ENCODE measurements at regions not wholly inside any gene's neighbourhood (a gene's known extent, or its start where the extent isn't known, plus 50 kb on each side); places are given as distances from the start of the nearest gene placed in this dataset.

- no peak for DNase-seq
These were observed 652.1 kb downstream of the NOVA1 start for GRCh38 chr14:25945746-25946145.

GRCh38 chr14:25944020-25944419 is 653.8 kb downstream of the NOVA1 start:
- no peak for DNase-seq

GRCh38 chr14:25943329-25943728 is 654.5 kb downstream of the NOVA1 start:
- no peak for DNase-seq

- DNase-seq, result no peak
These were observed 655.7 kb downstream of the NOVA1 start for GRCh38 chr14:25942090-25942489.

DNA sequence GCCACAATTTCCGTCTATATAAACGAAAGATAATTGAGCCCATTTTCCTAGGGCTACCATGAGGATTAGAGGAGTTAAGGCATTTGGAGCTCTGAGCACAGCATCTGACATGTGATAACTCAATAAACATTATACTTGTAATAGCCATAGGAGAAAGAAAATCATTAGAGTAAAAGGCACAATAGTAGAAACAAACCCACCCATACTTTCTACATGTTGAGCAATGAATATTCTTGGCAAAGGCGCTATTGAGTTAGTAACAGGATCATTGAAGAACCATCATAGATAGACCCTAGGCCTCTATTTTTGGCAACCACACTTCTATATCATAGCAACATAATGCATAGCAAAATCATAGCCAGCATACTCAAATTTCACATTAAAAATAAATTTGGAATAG is 664.1 kb downstream of the NOVA1 start:
- DNase-seq, result no peak

- peak; percentile 91 for DNase-seq
These were observed 667.8 kb downstream of the NOVA1 start for GRCh38 chr14:25929881-25930615.

- DNase-seq, result no peak
These were observed 686.0 kb downstream of the NOVA1 start for GRCh38 chr14:25911831-25912230.

GRCh38 chr14:25909045-25909747 is 688.6 kb downstream of the NOVA1 start:
- no peak for DNase-seq

GRCh38 chr14:25908277-25909044 is 689.4 kb downstream of the NOVA1 start:
- DNase-seq, result no peak

GRCh38 chr14:25904446-25904845 is 693.4 kb downstream of the NOVA1 start:
- DNase-seq, result no peak

- DNase-seq, result no peak
These were observed 698.6 kb downstream of the NOVA1 start for GRCh38 chr14:25899197-25899596.

DNA sequence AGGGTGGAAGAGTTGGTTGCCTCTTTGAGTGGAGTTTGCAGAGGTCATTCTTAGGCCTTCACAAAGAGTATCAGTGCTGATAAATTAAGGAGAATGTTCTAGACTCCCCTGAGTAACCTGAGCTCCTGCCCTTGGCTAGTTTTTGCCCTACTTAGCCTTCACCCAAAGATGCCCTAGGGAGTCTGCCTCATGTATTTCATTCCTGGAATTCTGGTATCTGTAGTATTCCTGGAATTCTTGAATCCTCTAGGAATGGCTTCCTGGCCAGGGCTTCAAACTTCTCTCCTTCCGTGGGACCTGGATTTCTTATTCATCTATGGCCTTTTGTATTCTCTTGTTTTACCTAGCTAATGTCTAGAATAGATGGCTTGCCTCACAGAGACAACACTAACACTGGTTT is 701.1 kb downstream of the NOVA1 start:
- no peak for DNase-seq

- DNase-seq, result no peak
These were observed 702.1 kb downstream of the NOVA1 start for GRCh38 chr14:25895740-25896139.

GRCh38 chr14:25887251-25887878 is 710.5 kb downstream of the NOVA1 start:
- no peak for DNase-seq

- DNase-seq, result no peak
These were observed 713.2 kb downstream of the NOVA1 start for GRCh38 chr14:25884657-25885056.

DNA sequence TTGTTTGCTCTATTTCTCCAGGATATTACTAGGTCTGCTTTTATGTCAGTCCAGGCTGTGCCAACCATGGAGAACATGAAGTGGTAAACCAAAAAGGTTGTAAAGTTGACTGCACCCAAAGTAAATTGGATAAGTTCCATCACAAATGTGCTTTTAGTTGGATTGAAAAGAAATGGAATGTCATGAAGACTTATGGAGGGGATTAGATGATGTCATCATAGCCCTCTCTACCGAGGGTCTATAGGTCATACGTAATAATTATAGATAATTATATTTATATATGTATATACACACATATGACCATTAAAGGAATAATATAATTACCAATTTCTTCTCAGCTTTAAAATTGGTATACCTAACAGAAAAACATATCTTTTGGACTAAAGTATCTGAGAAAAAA is 714.9 kb downstream of the NOVA1 start:
- DNase-seq, result no peak

- no peak for DNase-seq
These were observed 722.4 kb downstream of the NOVA1 start for GRCh38 chr14:25875475-25875874.

DNA sequence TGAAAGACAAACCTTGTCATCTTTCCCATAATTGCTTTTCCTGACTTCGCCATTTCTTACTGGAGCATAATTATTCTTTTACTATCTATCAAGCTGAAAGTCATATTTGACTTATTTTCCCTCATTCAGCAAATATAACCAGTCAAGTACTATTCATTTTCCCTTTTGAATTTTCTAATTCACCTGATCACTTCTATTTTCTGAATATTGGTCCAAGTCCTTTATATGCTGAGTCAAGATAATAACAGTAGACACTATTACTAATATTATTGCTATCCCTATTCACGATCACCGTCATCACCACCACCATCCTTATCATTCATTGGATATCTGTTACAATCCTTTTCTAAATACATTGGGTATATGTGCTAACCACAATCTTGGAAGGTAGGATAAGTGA is 728.0 kb downstream of the NOVA1 start:
- no peak for DNase-seq

DNA sequence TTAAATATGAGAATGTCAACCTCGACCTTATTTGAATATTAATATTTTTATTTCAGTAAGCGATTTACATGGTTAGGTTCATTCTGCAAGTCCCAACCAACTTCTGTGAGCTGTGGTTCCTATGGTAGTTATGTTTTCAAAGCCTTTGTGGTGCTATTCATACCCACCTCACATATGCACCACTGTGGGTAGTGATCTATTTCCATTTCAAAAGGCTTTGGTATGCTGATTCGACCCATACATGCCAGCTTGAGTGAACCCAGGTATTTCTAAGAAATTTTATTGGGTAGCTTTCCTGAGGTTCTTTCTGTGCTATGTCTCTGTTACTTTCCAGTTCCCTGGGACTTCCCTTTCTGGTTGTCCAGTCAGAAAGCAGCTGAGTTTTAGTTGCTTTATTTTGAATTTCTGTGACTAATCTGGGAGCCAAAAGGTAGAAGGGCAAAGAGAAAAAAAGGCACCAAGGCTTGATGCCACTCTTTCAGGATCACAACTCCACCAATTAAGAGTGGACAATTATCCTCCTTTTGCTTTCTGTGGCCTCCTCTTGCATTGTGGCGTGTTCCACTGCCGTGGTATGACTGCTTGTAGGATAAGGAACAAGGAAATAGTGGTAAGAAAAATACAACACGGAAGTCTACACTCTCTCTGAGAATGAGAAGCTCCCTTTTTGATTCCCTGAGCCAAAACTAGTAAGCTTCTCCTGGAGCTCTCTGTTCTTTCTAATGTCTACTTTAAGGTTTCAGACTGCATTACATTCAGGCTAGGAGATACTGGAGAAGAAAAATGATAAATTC is 729.1 kb downstream of the NOVA1 start:
- no peak for DNase-seq

DNA sequence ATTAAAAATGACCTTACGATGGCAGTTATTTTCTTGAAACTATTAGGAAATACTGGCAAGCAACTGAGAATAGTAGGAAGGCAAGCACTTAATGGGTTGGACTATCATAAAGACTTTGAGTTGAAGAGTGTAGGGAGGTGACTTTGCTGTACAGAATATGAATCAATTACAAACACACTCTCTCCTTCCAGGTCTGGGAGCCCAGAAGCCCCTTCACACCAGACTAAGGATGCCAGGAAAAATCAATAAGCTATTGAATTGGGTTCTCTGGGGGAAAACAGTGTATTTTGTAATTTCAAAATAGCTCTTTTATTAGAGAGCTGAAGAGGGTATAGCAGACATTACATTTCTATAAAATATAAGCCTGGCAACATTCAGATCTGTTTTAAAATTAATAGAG is 736.4 kb downstream of the NOVA1 start:
- DNase-seq, result no peak

GRCh38 chr14:25848601-25849000 is 749.2 kb downstream of the NOVA1 start:
- no peak for DNase-seq

GRCh38 chr14:25846246-25846645 is 751.6 kb downstream of the NOVA1 start:
- DNase-seq, result peak; percentile 8
